ENCODE measurements at regions not wholly inside any gene's neighbourhood (a gene's known extent, or its start where the extent isn't known, plus 50 kb on each side); places are given as distances from the start of the nearest gene placed in this dataset.

- H3K4me1 Mint-ChIP-seq (ENCODE audit: low read depth), result no peaks in the 10 kb centered on the region
Measured at GRCh38 chr18:43665105-43665788, 388.0 kb upstream of the SYT4 start.

DNA sequence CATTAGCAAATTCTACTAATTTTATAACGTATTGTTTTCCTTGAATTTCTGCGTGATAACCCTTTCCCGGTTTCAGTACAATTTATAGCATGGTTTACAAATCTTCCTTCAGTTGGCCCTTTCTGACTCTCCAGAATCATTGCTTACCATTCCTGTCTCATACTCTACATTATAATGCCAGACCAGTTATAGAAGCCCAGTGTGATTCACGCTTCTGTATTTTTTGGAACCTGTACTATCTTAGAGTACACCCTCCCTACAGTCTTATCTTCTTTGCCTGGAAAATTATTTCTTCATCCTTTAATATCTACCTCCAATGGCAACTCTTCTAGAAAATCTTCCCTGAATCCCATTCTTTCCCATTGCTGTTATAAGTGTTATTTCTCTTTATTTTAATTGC lies 391.6 kb upstream of the SYT4 start:
- no peaks in the 10 kb centered on the region for H3K9me3 ChIP-seq (ENCODE audit: control insufficient read depth in 1 of 2, insufficient read depth in 1 of 2, low read length in 2 of 2)
- H3K27me3 Mint-ChIP-seq, result no peaks in the 10 kb centered on the region
- H3K4me1 Mint-ChIP-seq (ENCODE audit: low read depth), result no peaks in the 10 kb centered on the region
- H3K36me3 Mint-ChIP-seq (ENCODE audit: low read depth), result no peaks in the 10 kb centered on the region
- no peak for TF ChIP-seq CTCF (IDR thresholded peaks at IDR 0.05)
- intact Hi-C loops (cut with DNase I, micrococcal nuclease), result no loop called here
- no peaks in the 10 kb centered on the region for H3K36me3 ChIP-seq (ENCODE audit: insufficient read depth, low read length)
- no peak for ATAC-seq (ENCODE audit: poor library complexity)
- H3K27ac ChIP-seq (ENCODE audit: low read depth in 1 of 2, low read length in 2 of 2), result no peak overlapping the region
- ChIA-PET CTCF (no interaction called here), POLR2A (no interaction called here)
- H3K9me3 Mint-ChIP-seq, result peaks cover 5% of the 10 kb centered on the region
- no peak for DNase-seq
- no peak overlapping the region for H3K4me3 ChIP-seq (ENCODE audit: low read length)
- H3K27me3 ChIP-seq (ENCODE audit: control insufficient read depth in 1 of 2, insufficient read depth in 2 of 2, low read length in 2 of 2), result no peaks in the 10 kb centered on the region
- no peak overlapping the region for H3K4me3 Mint-ChIP-seq
- H3K27ac Mint-ChIP-seq, result no peak overlapping the region
- no peaks in the 10 kb centered on the region for H3K4me1 ChIP-seq (ENCODE audit: insufficient read depth, low read length)

More at GRCh38 chr18:43665105-43665788, 388.0 kb upstream of the SYT4 start:
- H3K36me3 Mint-ChIP-seq (ENCODE audit: low read depth), result no peaks in the 10 kb centered on the region
- no peak for DNase-seq
- H3K9me3 Mint-ChIP-seq, result peaks cover 2% of the 10 kb centered on the region
- TF ChIP-seq CTCF (IDR thresholded peaks at IDR 0.05), result no peak
- no peak overlapping the region for H3K27ac Mint-ChIP-seq
- Histone ChIP-seq H3K9me3 (ENCODE audit: control insufficient read depth in 1 of 2, insufficient read depth in 1 of 2, low read length in 2 of 2) (no peaks in the 10 kb centered on the region), H3K36me3 (ENCODE audit: insufficient read depth, low read length) (no peaks in the 10 kb centered on the region), H3K4me3 (ENCODE audit: low read length) (no peak overlapping the region), H3K27me3 (ENCODE audit: control insufficient read depth in 1 of 2, insufficient read depth in 2 of 2, low read length in 2 of 2) (no peaks in the 10 kb centered on the region), H3K27ac (ENCODE audit: low read depth in 1 of 2, low read length in 2 of 2) (no peak overlapping the region), H3K4me1 (ENCODE audit: insufficient read depth, low read length) (no peaks in the 10 kb centered on the region)
- ChIA-PET POLR2A (no interaction called here), CTCF (no interaction called here)
- no peak overlapping the region for H3K4me3 Mint-ChIP-seq
- no peaks in the 10 kb centered on the region for H3K27me3 Mint-ChIP-seq
- no peak for ATAC-seq (ENCODE audit: poor library complexity)
- intact Hi-C loops (cut with DNase I, micrococcal nuclease), result no loop called here

GRCh38 chr18:43671431-43671830 lies 394.1 kb upstream of the SYT4 start:
- Histone ChIP-seq H3K36me3 (ENCODE audit: insufficient read depth, low read length) (no peaks in the 10 kb centered on the region), H3K4me3 (ENCODE audit: low read length) (no peak overlapping the region), H3K27ac (ENCODE audit: low read depth in 1 of 2, low read length in 2 of 2) (no peak overlapping the region), H3K9me3 (ENCODE audit: control insufficient read depth in 1 of 2, insufficient read depth in 1 of 2, low read length in 2 of 2) (no peaks in the 10 kb centered on the region), H3K27me3 (ENCODE audit: control insufficient read depth in 1 of 2, insufficient read depth in 2 of 2, low read length in 2 of 2) (no peaks in the 10 kb centered on the region), H3K4me1 (ENCODE audit: insufficient read depth, low read length) (no peaks in the 10 kb centered on the region)
- Mint-ChIP-seq H3K4me1 (ENCODE audit: low read depth) (no peaks in the 10 kb centered on the region), H3K27me3 (no peaks in the 10 kb centered on the region), H3K9me3 (peaks cover 5% of the 10 kb centered on the region), H3K4me3 (no peak overlapping the region), H3K27ac (no peak overlapping the region), H3K36me3 (ENCODE audit: low read depth) (no peaks in the 10 kb centered on the region)
- intact Hi-C loops (cut with DNase I, micrococcal nuclease), result no loop called here
- no peak for TF ChIP-seq CTCF (IDR thresholded peaks at IDR 0.05)
- DNase-seq (no peak), ATAC-seq (ENCODE audit: poor library complexity) (no peak)
- ChIA-PET POLR2A (no interaction called here), CTCF (no interaction called here)
